ENCODE measurements at regions not wholly inside any gene's neighbourhood (a gene's known extent, or its start where the extent isn't known, plus 50 kb on each side); places are given as distances from the start of the nearest gene placed in this dataset.

- DNase-seq, result no peak
Observed at GRCh38 chr4:24057915-24058559, 168.2 kb upstream of the PPARGC1A start.

GRCh38 chr4:24056289-24056688, 166.4 kb upstream of the PPARGC1A start:
- DNase-seq, result no peak

GRCh38 chr4:24055623-24056022, 165.8 kb upstream of the PPARGC1A start:
- DNase-seq, result no peak

- no peak for DNase-seq
Observed at GRCh38 chr4:24054910-24055309, 165.1 kb upstream of the PPARGC1A start.

- no peak for DNase-seq
Observed at GRCh38 chr4:24053934-24054333, 164.1 kb upstream of the PPARGC1A start.

GRCh38 chr4:24044610-24045589, 155.1 kb upstream of the PPARGC1A start:
- no peak for DNase-seq

GRCh38 chr4:24042094-24042493, 152.2 kb upstream of the PPARGC1A start:
- no peak for DNase-seq

- no peak for DNase-seq
Observed at GRCh38 chr4:24040811-24041210, 151.0 kb upstream of the PPARGC1A start.

GRCh38 chr4:24033626-24034025, 143.8 kb upstream of the PPARGC1A start:
- no peak for DNase-seq

- no peak for DNase-seq
Observed at GRCh38 chr4:24032371-24032989, 142.6 kb upstream of the PPARGC1A start.

- no peak for DNase-seq
Observed at GRCh38 chr4:24026596-24026995, 136.7 kb upstream of the PPARGC1A start.

- DNase-seq, result no peak
Observed at GRCh38 chr4:24024605-24025004, 134.8 kb upstream of the PPARGC1A start.

GRCh38 chr4:24024157-24024556, 134.3 kb upstream of the PPARGC1A start:
- no peak for DNase-seq

GRCh38 chr4:24015782-24016181, 125.9 kb upstream of the PPARGC1A start:
- DNase-seq, result no peak

- no peak for DNase-seq
Observed at GRCh38 chr4:24013668-24014422, 124.0 kb upstream of the PPARGC1A start.

GRCh38 chr4:24010994-24011393, 121.1 kb upstream of the PPARGC1A start:
- no peak for DNase-seq

GRCh38 chr4:24010573-24010972, 120.7 kb upstream of the PPARGC1A start:
- DNase-seq, result no peak

- DNase-seq, result no peak
Observed at GRCh38 chr4:24007860-24008261, 118.0 kb upstream of the PPARGC1A start.

GRCh38 chr4:24006269-24006668, 116.4 kb upstream of the PPARGC1A start:
- DNase-seq, result no peak

GRCh38 chr4:24003926-24004325, 114.1 kb upstream of the PPARGC1A start:
- no peak for DNase-seq

- no peak for DNase-seq
Observed at GRCh38 chr4:24003496-24003895, 113.6 kb upstream of the PPARGC1A start.

- no peak for DNase-seq
Observed at GRCh38 chr4:24002330-24002966, 112.6 kb upstream of the PPARGC1A start.
